ENCODE measurements at regions not wholly inside any gene's neighbourhood (a gene's known extent, or its start where the extent isn't known, plus 50 kb on each side); places are given as distances from the start of the nearest gene placed in this dataset.
"Not testable (repeated sequence)": the region's sequence is repeated elsewhere in the genome, so short reads cannot be mapped to it uniquely, and the experiment has no call there.

- no peak for DNase-seq (ENCODE audit: low read depth in 2 of 2)
Observed at GRCh38 chr13:44711706-44712105, 135.6 kb upstream of the TSC22D1 start.

- DNase-seq (ENCODE audit: low read depth in 2 of 2): peak; percentile 5 to 19
Observed at GRCh38 chr13:44710576-44710975, 134.4 kb upstream of the TSC22D1 start.

- DNase-seq (ENCODE audit: low read depth in 2 of 2): not testable (repeated sequence)
Observed at GRCh38 chr13:44704811-44705210, 128.7 kb upstream of the TSC22D1 start.

GRCh38 chr13:44703371-44703770, 127.2 kb upstream of the TSC22D1 start:
- DNase-seq (ENCODE audit: low read depth in 2 of 2): no peak

- DNase-seq (ENCODE audit: low read depth in 2 of 2): no peak
Observed at GRCh38 chr13:44698066-44698465, 121.9 kb upstream of the TSC22D1 start.

- DNase-seq (ENCODE audit: low read depth in 2 of 2): no peak
Observed at GRCh38 chr13:44697058-44697457, 120.9 kb upstream of the TSC22D1 start.

GRCh38 chr13:44695520-44695919, 119.4 kb upstream of the TSC22D1 start:
- no peak for DNase-seq (ENCODE audit: low read depth in 2 of 2)

- no peak for DNase-seq (ENCODE audit: low read depth in 2 of 2)
Observed at GRCh38 chr13:44694842-44695241, 118.7 kb upstream of the TSC22D1 start.

GRCh38 chr13:44694291-44694690, 118.2 kb upstream of the TSC22D1 start:
- DNase-seq (ENCODE audit: low read depth in 2 of 2): no peak

GRCh38 chr13:44693156-44693764, 117.1 kb upstream of the TSC22D1 start:
- DNase-seq (ENCODE audit: low read depth in 2 of 2): no peak

- DNase-seq (ENCODE audit: low read depth in 2 of 2): no peak
Observed at GRCh38 chr13:44692173-44692713, 116.1 kb upstream of the TSC22D1 start.

- DNase-seq (ENCODE audit: low read depth in 2 of 2): no peak
Observed at GRCh38 chr13:44690376-44690775, 114.2 kb upstream of the TSC22D1 start.

GRCh38 chr13:44688652-44689051, 112.5 kb upstream of the TSC22D1 start:
- DNase-seq (ENCODE audit: low read depth in 2 of 2): no peak

- no peak for DNase-seq (ENCODE audit: low read depth in 2 of 2)
Observed at GRCh38 chr13:44686531-44686934, 110.4 kb upstream of the TSC22D1 start.

- no peak for DNase-seq (ENCODE audit: low read depth in 2 of 2)
Observed at GRCh38 chr13:44685641-44686040, 109.5 kb upstream of the TSC22D1 start.

GRCh38 chr13:44682416-44682815, 106.3 kb upstream of the TSC22D1 start:
- DNase-seq (ENCODE audit: low read depth in 2 of 2): not testable (repeated sequence)

- no peak for DNase-seq (ENCODE audit: low read depth in 2 of 2)
Observed at GRCh38 chr13:44680746-44681355, 104.7 kb upstream of the TSC22D1 start.

GRCh38 chr13:44679597-44679996, 103.5 kb upstream of the TSC22D1 start:
- DNase-seq (ENCODE audit: low read depth in 2 of 2): no peak

- no peak for DNase-seq (ENCODE audit: low read depth in 2 of 2)
Observed at GRCh38 chr13:44678197-44678596, 102.1 kb upstream of the TSC22D1 start.

GRCh38 chr13:44676534-44676933, 100.4 kb upstream of the TSC22D1 start:
- DNase-seq (ENCODE audit: low read depth in 2 of 2): no peak

GRCh38 chr13:44669534-44669933, 93.4 kb upstream of the TSC22D1 start:
- no peak for DNase-seq (ENCODE audit: low read depth in 2 of 2)

GRCh38 chr13:44668688-44669087, 92.6 kb upstream of the TSC22D1 start:
- no peak for DNase-seq (ENCODE audit: low read depth in 2 of 2)

GRCh38 chr13:44667943-44668342, 91.8 kb upstream of the TSC22D1 start:
- DNase-seq (ENCODE audit: low read depth in 2 of 2): no peak

- DNase-seq (ENCODE audit: low read depth in 2 of 2): not testable (repeated sequence)
Observed at GRCh38 chr13:44666538-44666937, 90.4 kb upstream of the TSC22D1 start.
